Cardiac septum (tissue), 1 donor: ENCODE measurements at regions not wholly inside any gene's neighbourhood (a gene's known extent, or its start where the extent isn't known, plus 50 kb on each side); places are given as distances from the start of the nearest gene placed in this dataset.
"Not testable (repeated sequence)": the region's sequence is repeated elsewhere in the genome, so short reads cannot be mapped to it uniquely, and the experiment has no call there.

ENCODE experiments used
- DNase-seq: peaks from one replicate; pipeline ENCODE4 v3.0.0-alpha.2; 2020; ENCODE audit warnings: low spot score
- intact Hi-C: fragments of 100-400 bp; cut with DNase I; formaldehyde crosslinking; loops from one replicate; pipeline ENCODE4 v1.14.0; 2022
- donor health status: DM: no; HTN: no; CAD: no.

DNA sequence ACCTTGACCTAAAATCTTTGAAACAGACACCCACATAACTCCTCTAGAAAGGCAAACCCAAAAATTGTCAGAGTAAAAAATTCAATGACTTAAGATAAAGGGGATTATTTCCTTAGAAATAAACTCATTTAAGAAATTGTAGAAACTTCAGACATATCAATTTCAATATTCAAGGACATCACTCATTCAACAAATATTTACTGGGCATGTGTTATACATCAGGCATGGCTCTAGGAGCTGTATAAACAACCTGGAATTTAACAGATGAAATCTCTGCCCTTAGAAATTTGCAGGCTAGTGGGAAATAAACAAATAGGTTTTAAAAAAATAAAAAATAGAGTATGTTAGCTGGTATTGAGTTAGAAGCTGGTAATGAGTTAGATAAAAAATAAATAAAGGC is 84.0 kb upstream of the LSM14A start:
- no peak for DNase-seq
- intact Hi-C loops: no loop called here

- DNase-seq: no peak
- intact Hi-C loops: no loop called here
Observed at GRCh38 chr19:34089566-34089965, 82.7 kb upstream of the LSM14A start.

- intact Hi-C loops: loop anchor here (5.0 kb wide), 1 partner anchor 303 kb away; no protein-coding TSS in a partner anchor
- DNase-seq: no peak
Observed at GRCh38 chr19:34094960-34095359, 77.3 kb upstream of the LSM14A start.

DNA sequence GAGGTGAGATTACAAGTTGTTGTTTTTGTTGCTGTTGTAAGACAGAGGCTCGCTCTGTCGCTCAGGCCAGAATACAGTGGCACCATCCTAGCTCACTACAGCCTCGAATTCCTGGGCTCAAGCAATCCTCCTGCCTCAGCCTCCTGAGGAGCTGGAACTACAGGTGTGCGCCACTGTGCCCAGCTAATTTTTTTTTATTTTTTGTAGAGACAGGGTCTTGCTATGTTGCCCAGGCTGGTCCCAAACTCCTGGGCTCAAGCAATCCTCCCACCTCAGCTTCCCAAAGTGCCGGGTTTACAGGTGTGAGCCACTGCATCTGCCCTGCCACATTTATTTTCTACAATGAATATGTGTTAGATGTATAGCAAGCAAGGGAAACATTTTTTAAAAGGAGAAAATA is 76.9 kb upstream of the LSM14A start:
- intact Hi-C loops: loop anchor here (5.0 kb wide), 1 partner anchor 303 kb away; no protein-coding TSS in a partner anchor
- DNase-seq: not testable (repeated sequence)

DNA sequence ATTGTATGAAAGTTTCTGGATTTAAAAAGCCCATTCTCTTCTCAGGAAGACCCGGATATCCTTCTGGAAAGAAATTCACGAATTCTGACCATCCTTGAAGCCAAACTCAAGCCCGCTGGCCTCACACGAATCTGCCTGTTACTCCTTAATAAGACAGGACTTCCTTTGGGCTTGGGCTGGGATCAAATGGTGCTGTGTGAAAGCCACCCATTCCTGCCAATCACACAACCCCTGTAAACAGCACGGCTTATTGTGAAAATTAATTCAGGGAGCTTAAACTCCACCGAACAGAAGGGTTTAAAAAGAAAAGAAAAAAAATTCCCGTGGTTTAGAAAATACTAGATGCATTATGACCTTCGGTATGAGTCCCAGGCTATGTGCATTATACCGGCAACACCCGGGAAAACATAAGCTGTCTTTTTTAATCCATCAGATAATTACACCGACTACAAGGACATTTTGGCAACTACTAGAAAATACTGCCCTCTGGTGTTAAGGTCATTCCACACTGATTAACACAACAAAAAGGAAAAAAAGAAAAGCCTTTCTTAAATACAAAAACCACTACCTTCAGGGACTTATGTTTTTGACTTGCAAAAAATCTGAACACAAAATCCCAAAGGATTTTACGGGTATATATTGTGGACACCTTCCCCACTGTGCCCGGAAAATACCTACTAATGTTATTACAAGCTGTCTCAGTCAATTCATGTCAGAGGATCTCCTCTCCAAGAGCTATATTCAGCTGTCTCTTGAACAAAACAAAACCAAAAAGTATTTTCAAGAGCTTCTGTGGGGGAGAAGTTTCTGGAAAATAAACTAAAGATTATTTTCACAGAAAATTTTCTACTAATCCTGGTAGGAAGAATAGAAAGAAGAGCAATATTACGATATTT is 76.0 kb upstream of the LSM14A start:
- DNase-seq: no peak

GRCh38 chr19:34104096-34104495 is 68.2 kb upstream of the LSM14A start:
- no peak for DNase-seq
- intact Hi-C loops: no loop called here

More for the DNA sequence above, 76.0 kb upstream of the LSM14A start:
- intact Hi-C loops: loop anchor here (1.0 to 5.0 kb wide), 2 partner anchors 304 to 318 kb away; no protein-coding TSS in a partner anchor

GRCh38 chr19:34104557-34104956 is 67.7 kb upstream of the LSM14A start:
- DNase-seq: no peak
- intact Hi-C loops: no loop called here

GRCh38 chr19:34109596-34109995 is 62.7 kb upstream of the LSM14A start:
- no peak for DNase-seq

GRCh38 chr19:34118879-34119748 is 53.2 kb upstream of the LSM14A start:
- intact Hi-C loops: no loop called here
- no peak for DNase-seq

More at GRCh38 chr19:34109596-34109995, 62.7 kb upstream of the LSM14A start:
- intact Hi-C loops: no loop called here

DNA sequence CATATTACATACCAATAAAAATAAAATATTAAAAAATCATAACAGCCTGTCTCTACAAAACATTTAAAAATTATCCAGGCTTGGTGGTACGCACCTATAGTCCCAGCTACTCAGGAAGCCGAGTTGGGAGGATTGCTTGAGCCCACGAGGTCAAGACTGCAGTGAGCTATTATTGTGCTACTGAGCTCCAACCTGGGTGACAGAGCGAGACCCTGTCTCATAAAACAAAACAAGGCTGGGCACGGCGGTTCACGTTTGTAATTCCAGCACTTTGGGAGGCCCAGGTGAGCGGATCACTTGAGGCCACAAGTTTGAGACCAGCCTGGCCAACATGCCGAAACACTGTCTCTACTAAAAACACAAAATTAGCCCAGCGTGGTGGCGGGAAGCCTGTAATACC is 52.2 kb upstream of the LSM14A start:
- DNase-seq: no peak
- intact Hi-C loops: no loop called here

GRCh38 chr19:34120846-34121639 is 51.3 kb upstream of the LSM14A start:
- intact Hi-C loops: no loop called here
- DNase-seq: no peak
